ENCODE measurements at regions not wholly inside any gene's neighbourhood (a gene's known extent, or its start where the extent isn't known, plus 50 kb on each side); places are given as distances from the start of the nearest gene placed in this dataset.

GRCh38 chr1:221405146-221405545 is 336.7 kb downstream of the DUSP10 start:
- Histone ChIP-seq H3K27me3 (ENCODE audit: control insufficient read depth in 1 of 2, insufficient read depth in 2 of 2, low read length in 2 of 2) (no peaks in the 10 kb centered on the region), H3K9ac (ENCODE audit: insufficient read depth, low read depth, low read length) (no peak overlapping the region), H3K4me1 (ENCODE audit: insufficient read depth, low read length) (no peaks in the 10 kb centered on the region), H3K79me2 (ENCODE audit: insufficient read depth, low read length) (no peaks in the 10 kb centered on the region), H3K9me3 (ENCODE audit: low read length) (peaks cover 6% of the 10 kb centered on the region; the same call in 1 of the 2 replicates), H2AFZ (ENCODE audit: low read length) (no peak overlapping the region), H4K20me1 (ENCODE audit: insufficient read depth, low read length) (no peaks in the 10 kb centered on the region), H3K4me2 (ENCODE audit: low read depth, low read length) (no peak overlapping the region), H3K4me3 (replicated peaks in 1 of 3; ENCODE audit: insufficient read depth in 1 of 3, low read depth in 2 of 3, low read length in 3 of 3) (no peak overlapping the region), H3K27ac (ENCODE audit: extremely low read length, insufficient read depth, low read length) (no peak overlapping the region), H3K36me3 (replicated peaks in 1 of 2; ENCODE audit: control insufficient read depth in 1 of 2, insufficient read depth in 2 of 2, low read length in 2 of 2) (no peaks in the 10 kb centered on the region)
- no peak for DNase-seq (ENCODE audit: low spot score)
- 6% methylated on average over 1 of the region's 1 CpG for WGBS (ENCODE audit: low lambda C conversion rate)
- intact Hi-C loops (cut with micrococcal nuclease; ENCODE audit: unreplicated experiment) (no loop called here), in situ Hi-C loops (cut with HindIII; ENCODE audit: extremely low pct_ligation_motif_present, low pct_unique_long_range_greater_than_20kb) (no loop called here)
- no peak for TF ChIP-seq ZNF644 (CRISPR knock-in tag; IDR thresholded peaks at IDR 0.05; ENCODE audit: low read depth)
- no peak for TF ChIP-seq ELK4 (CRISPR knock-in tag; IDR thresholded peaks at IDR 0.05; ENCODE audit: borderline replicate concordance)
- no peak for TF ChIP-seq FOXO1 (CRISPR knock-in tag; IDR thresholded peaks at IDR 0.05)
- TF ChIP-seq ZFP41 (CRISPR knock-in tag; IDR thresholded peaks at IDR 0.05; ENCODE audit: borderline replicate concordance), result no peak
- TF ChIP-seq ZBED4 (CRISPR knock-in tag; IDR thresholded peaks at IDR 0.05; ENCODE audit: borderline replicate concordance), result no peak
- no peak for TF ChIP-seq MATR3 (CRISPR knock-in tag; IDR thresholded peaks at IDR 0.05)
- TF ChIP-seq KDM6A (CRISPR knock-in tag; IDR thresholded peaks at IDR 0.05; ENCODE audit: low read depth), result no peak
- no peak for TF ChIP-seq DMTF1 (CRISPR knock-in tag; IDR thresholded peaks at IDR 0.05)
- no peak for TF ChIP-seq ZHX1 (CRISPR knock-in tag; IDR thresholded peaks at IDR 0.05; ENCODE audit: low read depth)
- no peak for TF ChIP-seq ZBTB7A (CRISPR knock-in tag; IDR thresholded peaks at IDR 0.05)
- TF ChIP-seq ZGPAT (CRISPR knock-in tag; IDR thresholded peaks at IDR 0.05), result no peak
- no peak for TF ChIP-seq ZNF660 (CRISPR knock-in tag; IDR thresholded peaks at IDR 0.05; ENCODE audit: borderline replicate concordance, low read depth)
- FAIRE-seq, result no peak
- ChIA-PET CTCF (ENCODE audit: low intra/inter-chr PET ratio, low total read pairs) (no interaction called here), POLR2A (no interaction called here)
- no peak for ATAC-seq
- no TSS peak for BruUV-seq (replicated peaks)

Measured in HepG2 (cell line).